ENCODE measurements at regions not wholly inside any gene's neighbourhood (a gene's known extent, or its start where the extent isn't known, plus 50 kb on each side); places are given as distances from the start of the nearest gene placed in this dataset.

GRCh38 chr12:111085096-111085495 is 164.7 kb upstream of the MYL2 start:
- CTCF ChIA-PET, result no interaction called here

GRCh38 chr12:111084605-111085004 is 164.2 kb upstream of the MYL2 start:
- no peaks in the 10 kb centered on the region for H3K36me3 Mint-ChIP-seq (ENCODE audit: insufficient read depth, unreplicated experiment)
- no peak for TF ChIP-seq CTCF (IDR thresholded peaks at IDR 0.05; ENCODE audit: insufficient read depth in 1 of 2, low read depth in 1 of 2, low read length in 1 of 2, severe bottlenecking in 1 of 2, unreplicated experiment in 1 of 2)
- H3K27ac Mint-ChIP-seq (ENCODE audit: unreplicated experiment), result no peak overlapping the region
- ChIA-PET CTCF (no interaction called here), POLR2A (no interaction called here)
- Histone ChIP-seq H3K4me3 (ENCODE audit: low read depth, low read length) (no peak overlapping the region), H3K4me1 (no peaks in the 10 kb centered on the region), H3K9me3 (no peaks in the 10 kb centered on the region), H3K27me3 (replicated peaks; ENCODE audit: control insufficient read depth, insufficient read depth, low read length) (no peaks in the 10 kb centered on the region), H3K36me3 (ENCODE audit: control insufficient read depth, insufficient read depth, low read length) (no peaks in the 10 kb centered on the region)
- no TSS peak for BruUV-seq (replicated peaks)
- intact Hi-C loops (cut with micrococcal nuclease; ENCODE audit: unreplicated experiment), result no loop called here
- H3K4me1 Mint-ChIP-seq (ENCODE audit: low read depth, unreplicated experiment), result no peaks in the 10 kb centered on the region
- no peaks in the 10 kb centered on the region for H3K9me3 Mint-ChIP-seq (ENCODE audit: unreplicated experiment)
- DNase-seq, result no peak
- H3K27me3 Mint-ChIP-seq (ENCODE audit: insufficient read depth, unreplicated experiment), result peaks cover 41% of the 10 kb centered on the region
- no peak overlapping the region for H3K4me3 Mint-ChIP-seq (ENCODE audit: unreplicated experiment)

More at GRCh38 chr12:111085096-111085495, 164.7 kb upstream of the MYL2 start:
- TF ChIP-seq CTCF (IDR thresholded peaks at IDR 0.05; ENCODE audit: insufficient read depth in 1 of 2, low read depth in 1 of 2, low read length in 1 of 2, severe bottlenecking in 1 of 2, unreplicated experiment in 1 of 2), result no peak
- H3K9me3 Mint-ChIP-seq (ENCODE audit: unreplicated experiment), result no peaks in the 10 kb centered on the region
- no peaks in the 10 kb centered on the region for H3K36me3 Mint-ChIP-seq (ENCODE audit: insufficient read depth, unreplicated experiment)
- intact Hi-C loops (cut with micrococcal nuclease; ENCODE audit: unreplicated experiment), result no loop called here
- Histone ChIP-seq H3K9me3 (no peaks in the 10 kb centered on the region), H3K4me3 (ENCODE audit: low read depth, low read length) (no peak overlapping the region), H3K36me3 (ENCODE audit: control insufficient read depth, insufficient read depth, low read length) (no peaks in the 10 kb centered on the region), H3K4me1 (no peaks in the 10 kb centered on the region), H3K27me3 (replicated peaks; ENCODE audit: control insufficient read depth, insufficient read depth, low read length) (no peaks in the 10 kb centered on the region; the same call in 1 of the 2 replicates)
- POLR2A ChIA-PET, result no interaction called here
- BruUV-seq (replicated peaks), result no TSS peak
- DNase-seq, result no peak
- peaks cover 44% of the 10 kb centered on the region for H3K27me3 Mint-ChIP-seq (ENCODE audit: insufficient read depth, unreplicated experiment)
- no peak overlapping the region for H3K27ac Mint-ChIP-seq (ENCODE audit: unreplicated experiment)
- H3K4me3 Mint-ChIP-seq (ENCODE audit: unreplicated experiment), result no peak overlapping the region
- no peaks in the 10 kb centered on the region for H3K4me1 Mint-ChIP-seq (ENCODE audit: low read depth, unreplicated experiment)

GRCh38 chr12:111084158-111084557 is 163.8 kb upstream of the MYL2 start:
- Histone ChIP-seq H3K4me1 (no peaks in the 10 kb centered on the region), H3K4me3 (ENCODE audit: low read depth, low read length) (no peak overlapping the region), H3K27me3 (replicated peaks; ENCODE audit: control insufficient read depth, insufficient read depth, low read length) (no peaks in the 10 kb centered on the region), H3K36me3 (ENCODE audit: control insufficient read depth, insufficient read depth, low read length) (no peaks in the 10 kb centered on the region), H3K9me3 (no peaks in the 10 kb centered on the region)
- TF ChIP-seq CTCF (IDR thresholded peaks at IDR 0.05; ENCODE audit: insufficient read depth in 1 of 2, low read depth in 1 of 2, low read length in 1 of 2, severe bottlenecking in 1 of 2, unreplicated experiment in 1 of 2), result no peak
- Mint-ChIP-seq H3K27ac (ENCODE audit: unreplicated experiment) (no peak overlapping the region), H3K4me3 (ENCODE audit: unreplicated experiment) (no peak overlapping the region), H3K9me3 (ENCODE audit: unreplicated experiment) (no peaks in the 10 kb centered on the region), H3K36me3 (ENCODE audit: insufficient read depth, unreplicated experiment) (no peaks in the 10 kb centered on the region), H3K4me1 (ENCODE audit: low read depth, unreplicated experiment) (no peaks in the 10 kb centered on the region), H3K27me3 (ENCODE audit: insufficient read depth, unreplicated experiment) (peaks cover 42% of the 10 kb centered on the region)
- ChIA-PET CTCF (no interaction called here), POLR2A (no interaction called here)
- intact Hi-C loops (cut with micrococcal nuclease; ENCODE audit: unreplicated experiment), result no loop called here
- DNase-seq, result no peak
- BruUV-seq (replicated peaks), result no TSS peak

Data from Caco-2 (cell line).